Umbilical cord (tissue), 1 donor: ENCODE measurements at regions not wholly inside any gene's neighbourhood (a gene's known extent, or its start where the extent isn't known, plus 50 kb on each side); places are given as distances from the start of the nearest gene placed in this dataset.
"Not testable (repeated sequence)": the region's sequence is repeated elsewhere in the genome, so short reads cannot be mapped to it uniquely, and the experiment has no call there.

Experiments used
- DNase-seq: peaks from one replicate; pipeline ENCODE4 v3.0.0-alpha.2; 2015; ENCODE audit warnings: low spot score

DNA sequence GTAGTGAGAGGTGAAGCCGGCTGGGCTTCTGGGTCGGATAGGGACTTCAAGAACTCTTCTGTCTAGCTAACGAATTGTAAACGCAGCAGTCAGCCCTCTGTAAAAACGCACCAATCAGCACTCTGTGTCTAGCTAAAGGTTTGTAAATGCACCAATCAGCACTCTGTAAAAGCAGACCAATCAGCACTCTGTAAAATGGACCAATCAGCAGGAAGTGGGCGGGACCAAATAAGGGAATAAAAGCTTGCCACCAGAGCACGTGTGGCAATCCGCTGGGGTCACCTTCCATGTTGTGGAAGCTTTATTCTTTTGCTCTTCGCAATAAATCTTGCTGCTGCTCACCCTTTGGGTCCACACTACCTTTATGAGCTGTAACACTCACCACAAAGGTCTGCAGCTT lies 267.9 kb downstream of the INHBA start:
- DNase-seq, result not testable (repeated sequence)

GRCh38 chr7:41431671-41432070 lies 271.2 kb downstream of the INHBA start:
- DNase-seq, result no peak

DNA sequence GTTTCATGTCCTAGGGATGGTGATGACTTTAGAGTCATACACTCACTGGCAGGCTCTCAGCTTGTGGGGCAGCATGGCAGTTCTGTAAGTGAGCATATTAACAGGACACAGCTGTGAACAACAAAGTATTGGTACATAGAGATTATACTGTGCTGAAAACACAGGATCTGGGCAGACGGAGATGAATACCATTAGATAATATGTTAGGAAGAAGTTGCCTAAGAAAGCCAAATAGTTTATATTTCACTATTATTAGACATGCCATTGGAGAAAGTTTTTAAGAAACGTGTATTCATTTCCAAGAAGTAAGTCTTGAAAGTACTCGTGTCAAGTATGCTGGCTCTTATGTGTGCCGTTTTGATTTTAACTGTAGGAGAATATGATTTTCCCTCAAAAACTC lies 274.5 kb downstream of the INHBA start:
- peak; percentile 56 for DNase-seq

- DNase-seq, result peak; percentile 55
These were observed 277.0 kb downstream of the INHBA start for GRCh38 chr7:41425926-41426325.

GRCh38 chr7:41421056-41421455 lies 281.8 kb downstream of the INHBA start:
- no peak for DNase-seq

DNA sequence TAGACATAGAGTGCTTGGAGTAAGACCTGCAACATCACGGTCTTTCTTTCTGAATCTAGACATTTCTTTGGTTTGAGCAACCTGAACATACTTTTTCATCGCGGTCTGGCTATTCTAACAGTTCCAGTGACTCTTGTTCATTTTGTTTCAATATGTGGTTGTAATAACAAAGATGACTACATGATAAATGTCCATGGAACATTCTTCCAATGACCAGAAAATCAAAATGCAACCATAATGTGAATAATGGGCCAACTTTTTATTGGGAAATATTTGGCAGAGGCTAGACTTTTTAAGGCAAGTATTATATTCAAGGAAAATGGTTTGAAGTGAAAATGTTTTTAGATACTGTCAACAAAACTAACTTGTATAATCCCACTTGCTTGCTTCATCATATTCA lies 282.5 kb downstream of the INHBA start:
- DNase-seq, result no peak

- DNase-seq, result no peak
These were observed 284.6 kb downstream of the INHBA start for GRCh38 chr7:41418337-41418736.

- no peak for DNase-seq
These were observed 286.7 kb downstream of the INHBA start for GRCh38 chr7:41416208-41416595.

GRCh38 chr7:41415471-41416207 lies 287.3 kb downstream of the INHBA start:
- no peak for DNase-seq

DNA sequence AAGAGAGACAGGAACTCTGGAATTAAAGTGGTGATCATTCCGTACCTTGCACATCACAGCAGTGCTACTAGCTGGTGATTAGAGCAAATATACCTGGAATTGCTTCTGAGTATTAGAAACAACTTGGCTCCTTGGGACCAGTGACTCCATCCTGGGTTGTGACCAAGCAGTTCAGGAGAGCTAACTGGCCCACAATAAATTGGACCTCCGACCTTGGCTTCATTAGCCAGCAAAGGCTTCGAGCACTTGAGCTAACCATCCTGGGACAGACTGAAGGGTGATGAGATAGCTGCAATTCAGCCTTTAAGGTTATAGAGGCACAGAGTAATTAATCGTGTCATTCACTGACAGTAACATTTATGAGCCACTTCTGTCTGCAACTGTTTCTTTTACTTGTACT lies 287.8 kb downstream of the INHBA start:
- no peak for DNase-seq

- no peak for DNase-seq
These were observed 298.4 kb downstream of the INHBA start for GRCh38 chr7:41404375-41405074.

- no peak for DNase-seq
These were observed 299.6 kb downstream of the INHBA start for GRCh38 chr7:41403291-41403690.

DNA sequence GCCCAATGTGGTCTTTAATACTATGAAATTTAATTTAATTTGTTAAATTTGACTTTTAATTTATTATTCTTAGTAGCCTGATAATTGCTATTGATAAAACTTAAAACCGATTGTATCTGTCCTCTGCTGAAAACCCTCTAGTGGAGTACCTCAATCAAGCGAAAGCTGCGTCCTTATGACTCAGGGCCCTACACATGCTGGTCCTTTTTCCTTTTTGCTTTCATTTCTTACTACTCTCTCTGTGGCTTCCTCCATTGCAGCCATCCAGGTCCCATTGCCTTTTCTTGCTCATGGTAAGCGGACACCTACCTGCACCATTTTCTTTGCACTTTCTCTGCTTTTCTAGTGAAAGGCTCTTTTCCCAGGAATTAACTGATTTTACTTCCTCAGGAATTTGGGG lies 301.1 kb downstream of the INHBA start:
- DNase-seq, result no peak

DNA sequence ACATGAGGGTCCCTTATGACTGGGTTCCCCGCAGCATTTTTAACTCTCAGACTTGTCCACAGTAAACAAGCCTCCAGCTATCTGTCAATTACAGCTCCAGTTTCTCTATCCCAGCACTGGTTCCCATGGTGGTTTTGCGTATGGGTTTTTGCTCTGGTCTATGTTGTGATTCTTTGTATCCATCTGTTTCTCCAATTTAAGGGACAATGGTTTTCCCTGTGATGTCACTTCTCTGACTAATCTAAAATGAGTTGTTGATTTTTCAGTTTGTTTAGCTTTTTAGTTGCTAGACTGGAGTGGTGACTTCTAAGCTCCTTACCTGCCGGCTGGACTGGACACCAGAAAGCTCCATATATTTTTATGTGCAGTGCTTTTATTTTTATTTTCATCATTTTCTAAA lies 303.7 kb downstream of the INHBA start:
- DNase-seq, result no peak

GRCh38 chr7:41391818-41392217 lies 311.1 kb downstream of the INHBA start:
- no peak for DNase-seq

- DNase-seq, result not testable (repeated sequence)
These were observed 314.0 kb downstream of the INHBA start for GRCh38 chr7:41388933-41389332.

DNA sequence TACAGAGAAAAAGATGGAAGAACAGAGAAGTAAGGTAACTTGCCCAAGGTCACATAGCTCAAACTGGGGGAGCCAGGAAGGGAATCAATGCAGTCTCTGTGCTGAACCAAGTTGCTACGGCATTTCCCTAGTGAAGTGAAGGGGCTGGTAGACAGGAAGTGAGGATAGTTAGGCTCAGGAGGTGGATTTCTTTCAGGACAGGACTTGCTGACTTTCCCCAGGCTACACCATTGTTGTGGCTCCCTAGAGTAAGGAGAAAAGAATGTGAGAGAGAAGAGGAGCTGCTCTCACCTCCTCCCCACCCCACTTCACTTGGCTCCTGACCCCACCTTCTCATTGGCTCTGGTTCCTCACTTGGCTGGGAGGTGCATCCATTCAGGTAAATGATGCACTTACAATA lies 316.9 kb downstream of the INHBA start:
- no peak for DNase-seq

- DNase-seq, result no peak
These were observed 318.5 kb downstream of the INHBA start for GRCh38 chr7:41384418-41384817.

GRCh38 chr7:41383596-41383995 lies 319.3 kb downstream of the INHBA start:
- DNase-seq, result no peak

GRCh38 chr7:41378156-41378555 lies 324.7 kb downstream of the INHBA start:
- no peak for DNase-seq

DNA sequence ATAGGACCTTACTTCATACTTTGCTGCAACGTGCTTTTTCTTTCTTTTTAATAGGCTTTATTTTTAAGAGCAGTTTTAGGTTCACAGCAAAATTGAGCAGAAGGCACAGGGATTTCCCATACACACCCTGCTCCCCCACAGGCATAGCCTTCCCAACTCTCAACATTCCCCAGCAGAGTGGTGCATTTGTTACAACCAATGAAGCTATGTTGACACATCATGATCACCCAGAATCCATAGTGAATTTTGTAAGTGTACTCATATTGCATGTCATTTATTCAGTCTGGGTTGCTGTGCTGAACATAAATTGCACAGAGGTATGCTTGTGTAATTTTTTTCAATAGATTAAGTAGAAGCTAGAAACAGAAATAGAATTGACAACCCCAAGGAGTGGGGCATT lies 327.3 kb downstream of the INHBA start:
- DNase-seq, result no peak

DNA sequence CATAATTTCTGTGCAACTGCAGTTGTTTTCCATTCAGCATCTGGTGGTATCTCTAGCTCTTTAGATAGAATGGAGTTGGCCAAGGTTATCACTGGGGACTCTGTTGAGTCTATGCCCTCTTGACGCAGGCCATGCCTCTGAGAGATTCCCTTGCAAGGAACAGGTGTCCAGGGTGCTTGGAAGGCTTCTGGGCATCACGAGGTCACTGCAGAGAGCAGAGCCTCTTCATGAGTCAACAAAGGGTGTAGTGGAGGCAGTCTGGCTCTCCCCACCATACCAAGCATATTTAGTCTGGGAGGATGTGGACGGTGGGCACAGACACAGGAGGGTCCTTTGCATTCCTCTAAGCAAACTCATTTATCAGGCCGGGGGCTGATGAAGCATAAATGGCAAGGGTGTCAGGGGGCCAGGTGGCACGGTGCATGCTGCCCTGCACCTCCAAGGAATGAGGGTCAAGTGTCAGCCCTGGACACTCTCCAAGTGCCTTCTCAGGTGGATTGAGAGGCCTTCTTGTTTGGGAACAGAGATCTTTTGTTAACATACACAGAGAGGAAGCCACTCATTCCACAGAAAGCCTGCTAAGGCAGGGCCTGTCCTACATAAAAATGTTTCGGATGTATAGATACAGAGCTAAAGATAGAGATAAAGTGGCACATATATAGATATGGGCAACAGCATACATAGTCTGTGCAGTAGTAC lies 328.6 kb downstream of the INHBA start:
- no peak for DNase-seq
